Esophagus squamous epithelium (tissue), 4 donors: ENCODE measurements at regions not wholly inside any gene's neighbourhood (a gene's known extent, or its start where the extent isn't known, plus 50 kb on each side); places are given as distances from the start of the nearest gene placed in this dataset.

ENCODE experiments used
- POLR2A ChIP-seq, 4 donors: fragments of 450-650 bp; IDR thresholded peaks; one replicate each; pipeline ENCODE4 v1.6.1; 2017; ENCODE audit warnings: antibody characterized with exemption in 4 of 4, mild to moderate bottlenecking in 4 of 4, moderate library complexity in 3 of 4
- TF ChIP-seq, protein P1 (sequence below), 6 experiments: fragments of 450-650 bp in 4 of 6; fragments of 200-600 bp in 2 of 6; sonication (generic) in 2 of 6; IDR thresholded peaks; one replicate each; pipeline ENCODE4 v1.5.1; 2016 to 2019; ENCODE audit warnings: antibody characterized with exemption in 6 of 6, mild to moderate bottlenecking in 4 of 6, moderate library complexity in 4 of 6

DNA sequence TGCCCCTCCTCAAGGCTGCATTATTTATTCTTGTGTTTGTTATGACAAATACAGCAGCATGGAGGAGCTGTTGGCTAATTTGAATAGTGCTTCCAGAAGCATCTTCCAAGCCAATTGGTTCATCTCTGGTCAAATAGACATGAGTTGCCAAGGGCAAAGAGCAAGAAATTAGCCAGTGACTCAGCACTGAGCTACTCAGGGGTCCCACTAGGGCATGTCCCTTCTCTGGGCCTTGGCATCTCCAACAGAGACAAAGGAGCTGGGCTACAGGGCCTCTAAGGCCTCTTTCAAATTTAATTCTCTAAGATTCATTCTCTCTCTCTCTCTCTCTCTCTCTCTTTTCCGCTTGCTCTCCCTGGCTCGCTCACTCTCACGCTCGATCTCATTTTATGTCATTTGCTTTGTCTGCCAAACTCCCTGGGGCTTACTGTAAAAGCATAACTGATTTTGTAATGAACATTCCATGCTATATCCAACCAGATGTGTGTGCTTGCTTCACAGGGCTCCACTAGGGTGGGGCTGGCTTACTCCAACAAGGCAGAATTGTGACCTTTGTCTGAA lies 86.7 kb upstream of the MAGEA4 start:
- TF ChIP-seq, protein P1, sequence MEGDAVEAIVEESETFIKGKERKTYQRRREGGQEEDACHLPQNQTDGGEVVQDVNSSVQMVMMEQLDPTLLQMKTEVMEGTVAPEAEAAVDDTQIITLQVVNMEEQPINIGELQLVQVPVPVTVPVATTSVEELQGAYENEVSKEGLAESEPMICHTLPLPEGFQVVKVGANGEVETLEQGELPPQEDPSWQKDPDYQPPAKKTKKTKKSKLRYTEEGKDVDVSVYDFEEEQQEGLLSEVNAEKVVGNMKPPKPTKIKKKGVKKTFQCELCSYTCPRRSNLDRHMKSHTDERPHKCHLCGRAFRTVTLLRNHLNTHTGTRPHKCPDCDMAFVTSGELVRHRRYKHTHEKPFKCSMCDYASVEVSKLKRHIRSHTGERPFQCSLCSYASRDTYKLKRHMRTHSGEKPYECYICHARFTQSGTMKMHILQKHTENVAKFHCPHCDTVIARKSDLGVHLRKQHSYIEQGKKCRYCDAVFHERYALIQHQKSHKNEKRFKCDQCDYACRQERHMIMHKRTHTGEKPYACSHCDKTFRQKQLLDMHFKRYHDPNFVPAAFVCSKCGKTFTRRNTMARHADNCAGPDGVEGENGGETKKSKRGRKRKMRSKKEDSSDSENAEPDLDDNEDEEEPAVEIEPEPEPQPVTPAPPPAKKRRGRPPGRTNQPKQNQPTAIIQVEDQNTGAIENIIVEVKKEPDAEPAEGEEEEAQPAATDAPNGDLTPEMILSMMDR (IDR thresholded peaks at IDR 0.05): no peak
- TF ChIP-seq POLR2A (IDR thresholded peaks at IDR 0.05): peak in 1 of 4 donors; percentile 14
